H9 (cell line): ENCODE measurements at regions not wholly inside any gene's neighbourhood (a gene's known extent, or its start where the extent isn't known, plus 50 kb on each side); places are given as distances from the start of the nearest gene placed in this dataset.

Experiments used
- DNase-seq: peaks from one replicate; pipeline ENCODE4 v3.0.0-alpha.2; 2017
- H2AFZ ChIP-seq: one replicate; pipeline ENCODE4 v1.6.1; 2013; ENCODE audit warnings: mild to moderate bottlenecking, low read length, control low read depth, moderate library complexity
- H2AK5ac ChIP-seq: 2 replicates; pipeline ENCODE4 v1.6.1; 2013; ENCODE audit warnings: low read length, control low read depth, mixed read lengths; ENCODE audit not compliant: insufficient read length
- H2BK120ac ChIP-seq: one replicate; pipeline ENCODE4 v1.6.1; 2013; ENCODE audit warnings: low read depth, mild to moderate bottlenecking, low read length, control low read depth, inconsistent platforms; ENCODE audit not compliant: poor library complexity, severe bottlenecking
- H2BK12ac ChIP-seq: 2 replicates; pipeline ENCODE4 v1.6.1; 2013; ENCODE audit warnings: low read length, control low read depth, mixed read lengths, low read depth; ENCODE audit not compliant: insufficient read length
- H2BK15ac ChIP-seq: 2 replicates; pipeline ENCODE4 v1.6.1; 2013; ENCODE audit warnings: low read depth, low read length, control low read depth
- H2BK20ac ChIP-seq: one replicate; pipeline ENCODE4 v1.6.1; 2013; ENCODE audit warnings: low read depth, mild to moderate bottlenecking, low read length, control low read depth, inconsistent platforms; ENCODE audit not compliant: poor library complexity, severe bottlenecking
- H2BK5ac ChIP-seq: 2 replicates; pipeline ENCODE4 v1.6.1; 2013; ENCODE audit warnings: low read length, control low read depth, mixed read lengths; ENCODE audit not compliant: insufficient read length
- H3K14ac ChIP-seq: 2 replicates; pipeline ENCODE4 v1.6.1; 2013; ENCODE audit warnings: low read length, control low read depth; ENCODE audit not compliant: insufficient read depth
- H3K18ac ChIP-seq: 2 replicates; pipeline ENCODE4 v1.6.1; 2013; ENCODE audit warnings: low read depth, mild to moderate bottlenecking, mixed read lengths, low read length, control low read depth; ENCODE audit not compliant: insufficient read length
- H3K23ac ChIP-seq: 2 replicates; pipeline ENCODE4 v1.6.1; 2013; ENCODE audit warnings: low read length, control low read depth, mixed read lengths, low read depth; ENCODE audit not compliant: insufficient read length
- H3K23me2 ChIP-seq: 2 replicates; pipeline ENCODE4 v1.6.1; 2013; ENCODE audit warnings: low read depth, mild to moderate bottlenecking, mixed read lengths, low read length, control low read depth; ENCODE audit not compliant: insufficient read length, poor library complexity, severe bottlenecking
- H3K27ac ChIP-seq: 2 replicates; pipeline ENCODE4 v1.5.1; 2013; ENCODE audit warnings: low read length, control low read depth, mixed read lengths, low read depth; ENCODE audit not compliant: insufficient read length
- H3K27me3 ChIP-seq: 2 replicates; pipeline ENCODE4 v1.6.1; 2013; ENCODE audit warnings: low read length, control low read depth, inconsistent platforms; ENCODE audit not compliant: insufficient read depth
- H3K4ac ChIP-seq: 2 replicates; pipeline ENCODE4 v1.6.1; 2013; ENCODE audit warnings: low read depth, mild to moderate bottlenecking, control low read depth, inconsistent platforms, low read length, moderate library complexity
- H3K4me1 ChIP-seq: 2 replicates; pipeline ENCODE4 v1.6.1; 2013; ENCODE audit warnings: low read length, control low read depth, inconsistent platforms; ENCODE audit not compliant: insufficient read depth
- H3K4me2 ChIP-seq: 2 replicates; pipeline ENCODE4 v1.6.1; 2013; ENCODE audit warnings: low read length, control low read depth, mixed read lengths; ENCODE audit not compliant: insufficient read length, insufficient read depth
- H3K56ac ChIP-seq: 2 replicates; pipeline ENCODE4 v1.6.1; 2013; ENCODE audit warnings: low read depth, mild to moderate bottlenecking, mixed read lengths, low read length, control low read depth; ENCODE audit not compliant: insufficient read length
- H3K79me1 ChIP-seq: 2 replicates; pipeline ENCODE4 v1.6.1; 2013; ENCODE audit warnings: low read depth, mild to moderate bottlenecking, moderate library complexity, low read length, control low read depth, inconsistent platforms; ENCODE audit not compliant: insufficient read depth, poor library complexity, severe bottlenecking
- H3K79me2 ChIP-seq: 2 replicates; pipeline ENCODE4 v1.6.1; 2013; ENCODE audit warnings: low read length, control low read depth, inconsistent platforms; ENCODE audit not compliant: insufficient read depth
- H3K9ac ChIP-seq: 2 replicates; pipeline ENCODE4 v1.6.1; 2013; ENCODE audit warnings: low read length, control low read depth, mixed read lengths; ENCODE audit not compliant: insufficient read length; ENCODE audit errors: extremely low read depth
- H3K9me3 ChIP-seq: one replicate; pipeline ENCODE4 v1.6.1; 2013; ENCODE audit warnings: low read depth, low read length, inconsistent platforms; ENCODE audit not compliant: control insufficient read depth
- H3T11ph ChIP-seq: one replicate; pipeline ENCODE4 v1.6.1; 2013; ENCODE audit warnings: mild to moderate bottlenecking, low read length, control low read depth, inconsistent platforms
- H4K20me1 ChIP-seq: one replicate; pipeline ENCODE4 v1.6.1; 2013; ENCODE audit not compliant: control insufficient read depth, insufficient read length, insufficient read depth
- H4K5ac ChIP-seq: 2 replicates; pipeline ENCODE4 v1.6.1; 2013; ENCODE audit warnings: low read depth, mild to moderate bottlenecking, mixed read lengths, low read length, control low read depth; ENCODE audit not compliant: insufficient read length
- H4K8ac ChIP-seq: replicated peaks from 2 replicates; pipeline ENCODE4 v1.6.1; 2013; ENCODE audit warnings: low read length, control low read depth, mixed read lengths, low read depth; ENCODE audit not compliant: insufficient read length
- H4K91ac ChIP-seq: 2 replicates; pipeline ENCODE4 v1.6.1; 2013; ENCODE audit warnings: low read depth, mild to moderate bottlenecking, moderate library complexity, mixed read lengths, low read length, control low read depth; ENCODE audit not compliant: insufficient read length
- H3K27ac Mint-ChIP-seq, 3 experiments: 2 replicates in 2 of 3; 3 replicates in 1 of 3; pipeline ENCODE4 v1.8.0; 2020 to 2021; ENCODE audit warnings: mixed read lengths in 3 of 3, mild to moderate bottlenecking in 1 of 3, moderate library complexity in 1 of 3
- H3K27me3 Mint-ChIP-seq: 2 replicates; pipeline ENCODE4 v1.8.0; 2021; ENCODE audit warnings: low read depth, mild to moderate bottlenecking, moderate library complexity, mixed read lengths
- H3K36me3 Mint-ChIP-seq, 3 experiments: 2 replicates in 2 of 3; 3 replicates in 1 of 3; pipeline ENCODE4 v1.8.0; 2020 to 2021; ENCODE audit warnings: low read depth in 3 of 3, mixed read lengths in 3 of 3; ENCODE audit not compliant: insufficient read depth in 1 of 3
- H3K4me1 Mint-ChIP-seq, 2 experiments: 2 replicates each; pipeline ENCODE4 v1.8.0; 2020; ENCODE audit warnings: mixed read lengths in 2 of 2
- H3K4me3 Mint-ChIP-seq, 2 experiments: 2 replicates in 1 of 2; 3 replicates in 1 of 2; pipeline ENCODE4 v1.8.0; 2020 to 2021; ENCODE audit warnings: mild to moderate bottlenecking in 2 of 2, mixed read lengths in 2 of 2, moderate library complexity in 1 of 2
- H3K9me3 Mint-ChIP-seq, 2 experiments: 2 replicates in 1 of 2; 3 replicates in 1 of 2; pipeline ENCODE4 v1.8.0; 2020; ENCODE audit warnings: mild to moderate bottlenecking in 2 of 2, mixed read lengths in 2 of 2, moderate library complexity in 1 of 2
- WGBS: extraction: QIAGEN DNeasy Blood & Tissue Kit; methylation state at CpG from one replicate; pipeline ENCODE4 v1.1.7; 2013; ENCODE audit warnings: missing lambda C conversion rate, low lambda C conversion rate, mixed read lengths; ENCODE audit not compliant: insufficient read length; ENCODE audit errors: extremely low coverage; 5-methylcytosine and 5-hydroxymethylcytosine counted together
- TF ChIP-seq, protein P1 (sequence below): fragments of 200-600 bp; sonication (generic); conservative IDR thresholded peaks from 3 replicates; pipeline ENCODE4 v1.8.0; 2021; ENCODE audit warnings: antibody characterized with exemption, mild to moderate bottlenecking

GRCh38 chr4:28787947-28788346 is 1927.3 kb downstream of the STIM2 start:
- Histone ChIP-seq H3K14ac (no peak overlapping the region), H3K9ac (no peak overlapping the region), H3K27me3 (no peaks in the 10 kb centered on the region), H2BK5ac (no peak overlapping the region), H3K4ac (no peak overlapping the region), H2BK120ac (no peak overlapping the region), H2AFZ (no peak overlapping the region), H2AK5ac (no peak overlapping the region), H4K8ac (no peak overlapping the region), H3K23me2 (no peaks in the 10 kb centered on the region), H3K4me1 (no peaks in the 10 kb centered on the region), H4K91ac (no peak overlapping the region), H3K79me2 (no peaks in the 10 kb centered on the region), H4K20me1 (no peaks in the 10 kb centered on the region), H4K5ac (no peak overlapping the region), H3K27ac (no peak overlapping the region), H2BK15ac (no peak overlapping the region), H3K56ac (no peak overlapping the region), H3T11ph (no peak overlapping the region), H3K79me1 (no peaks in the 10 kb centered on the region), H3K23ac (no peak overlapping the region), H3K9me3 (no peaks in the 10 kb centered on the region), H3K4me2 (no peak overlapping the region), H2BK20ac (no peak overlapping the region), H3K18ac (no peak overlapping the region), H2BK12ac (no peak overlapping the region)
- peak overlapping the region in 1 of 3 experiments; percentile 28; a peak in 1 of 7 replicates for H3K27ac Mint-ChIP-seq
- WGBS, result no CpG with 5 or more reads among the region's 2 CpGs
- no peak for DNase-seq
- H3K4me3 Mint-ChIP-seq, result no peak overlapping the region
- TF ChIP-seq, protein P1, sequence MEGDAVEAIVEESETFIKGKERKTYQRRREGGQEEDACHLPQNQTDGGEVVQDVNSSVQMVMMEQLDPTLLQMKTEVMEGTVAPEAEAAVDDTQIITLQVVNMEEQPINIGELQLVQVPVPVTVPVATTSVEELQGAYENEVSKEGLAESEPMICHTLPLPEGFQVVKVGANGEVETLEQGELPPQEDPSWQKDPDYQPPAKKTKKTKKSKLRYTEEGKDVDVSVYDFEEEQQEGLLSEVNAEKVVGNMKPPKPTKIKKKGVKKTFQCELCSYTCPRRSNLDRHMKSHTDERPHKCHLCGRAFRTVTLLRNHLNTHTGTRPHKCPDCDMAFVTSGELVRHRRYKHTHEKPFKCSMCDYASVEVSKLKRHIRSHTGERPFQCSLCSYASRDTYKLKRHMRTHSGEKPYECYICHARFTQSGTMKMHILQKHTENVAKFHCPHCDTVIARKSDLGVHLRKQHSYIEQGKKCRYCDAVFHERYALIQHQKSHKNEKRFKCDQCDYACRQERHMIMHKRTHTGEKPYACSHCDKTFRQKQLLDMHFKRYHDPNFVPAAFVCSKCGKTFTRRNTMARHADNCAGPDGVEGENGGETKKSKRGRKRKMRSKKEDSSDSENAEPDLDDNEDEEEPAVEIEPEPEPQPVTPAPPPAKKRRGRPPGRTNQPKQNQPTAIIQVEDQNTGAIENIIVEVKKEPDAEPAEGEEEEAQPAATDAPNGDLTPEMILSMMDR, result no peak
- H3K36me3 Mint-ChIP-seq, result no peaks in the 10 kb centered on the region
- H3K27me3 Mint-ChIP-seq, result no peaks in the 10 kb centered on the region
- no peaks in the 10 kb centered on the region for H3K4me1 Mint-ChIP-seq
- H3K9me3 Mint-ChIP-seq, result no peaks in the 10 kb centered on the region; a peak in 1 of 5 replicates
